Small intestine (tissue), 7 donors: ENCODE measurements at regions not wholly inside any gene's neighbourhood (a gene's known extent, or its start where the extent isn't known, plus 50 kb on each side); places are given as distances from the start of the nearest gene placed in this dataset.

ENCODE experiments used
- DNase-seq, 2 donors: peaks; one replicate each; pipeline versions ENCODE4 v3.0.0 to v3.0.0-alpha.2; 2013
- FAIRE-seq: peaks from 2 replicates; lab custom pipeline; 2012; peaks lifted over from hg19 to GRCh38; lab: Jason Lieb, UNC
- H3K27ac ChIP-seq, 3 donors: one replicate each; pipeline ENCODE4 v1.5.1; 2013; ENCODE audit warnings: low read length in 2 of 3, mild to moderate bottlenecking in 2 of 3, control low read depth in 1 of 3, inconsistent platforms in 1 of 3, low read depth in 1 of 3, moderate library complexity in 1 of 3
- H3K27me3 ChIP-seq, 3 donors: one replicate each; pipeline ENCODE4 v1.6.1; 2013; ENCODE audit warnings: low read length in 3 of 3, inconsistent platforms in 1 of 3; ENCODE audit not compliant: control insufficient read depth in 3 of 3, insufficient read depth in 3 of 3
- H3K36me3 ChIP-seq, 3 donors: one replicate each; pipeline ENCODE4 v1.6.1; 2013; ENCODE audit warnings: low read length in 3 of 3, inconsistent platforms in 1 of 3, low read depth in 1 of 3, mild to moderate bottlenecking in 1 of 3, moderate library complexity in 1 of 3; ENCODE audit not compliant: control insufficient read depth in 3 of 3, insufficient read depth in 2 of 3
- H3K4me1 ChIP-seq, 3 donors: one replicate each; pipeline ENCODE4 v1.6.1; 2013; ENCODE audit warnings: low read length in 2 of 3, inconsistent platforms in 1 of 3, low read depth in 1 of 3, mild to moderate bottlenecking in 1 of 3, moderate library complexity in 1 of 3; ENCODE audit not compliant: control insufficient read depth in 3 of 3, insufficient read depth in 2 of 3
- H3K4me3 ChIP-seq, 3 donors: one replicate each; pipeline ENCODE4 v1.5.1; 2013; ENCODE audit warnings: low read length in 3 of 3, control low read depth in 1 of 3, inconsistent platforms in 1 of 3, low read depth in 1 of 3, mild to moderate bottlenecking in 1 of 3, moderate library complexity in 1 of 3
- H3K9me3 ChIP-seq, 2 donors: one replicate each; pipeline ENCODE4 v1.6.1; 2013; ENCODE audit warnings: low read depth in 1 of 2, low read length in 1 of 2; ENCODE audit not compliant: control insufficient read depth in 2 of 2, insufficient read depth in 1 of 2
- WGBS, 3 donors: extraction: QIAGEN DNeasy Blood & Tissue Kit; methylation state at CpG; one replicate each; pipeline ENCODE4 v1.1.7; 2013; 5-methylcytosine and 5-hydroxymethylcytosine counted together
- donor health status: healthy with polysubstance abuse.
- donor health status: control.
- donor health status: control.
- donor health status: Bipolar disorder and iron deficiency.
- donor health status: healthy.

- no peak overlapping the region for H3K27ac ChIP-seq
- FAIRE-seq (no peak), DNase-seq (peak in 1 of 2 donors; percentile 1)
- H3K27me3 ChIP-seq = peaks cover 0 to 10% (median 0%) of the 10 kb centered on the region in 3 donors
- H3K9me3 ChIP-seq = no peaks in the 10 kb centered on the region
- 48 to 51% (median 49%) methylated on average over 4 of the region's 4 CpGs for WGBS, 3 donors
- H3K4me3 ChIP-seq = no peak overlapping the region
- H3K36me3 ChIP-seq = no peaks in the 10 kb centered on the region
- no peaks in the 10 kb centered on the region for H3K4me1 ChIP-seq
Measured at GRCh38 chr16:22977294-22977697, 163.3 kb downstream of the HS3ST2 start.

GRCh38 chr16:22973522-22973921, 159.6 kb downstream of the HS3ST2 start:
- FAIRE-seq = no peak

GRCh38 chr16:22971346-22971924, 157.5 kb downstream of the HS3ST2 start:
- 76 to 90% (median 86%) methylated on average over 5 of the region's 5 CpGs for WGBS, 3 donors
- peaks cover 0 to 2% (median 0%) of the 10 kb centered on the region in 3 donors for H3K27me3 ChIP-seq
- no peaks in the 10 kb centered on the region for H3K36me3 ChIP-seq
- H3K9me3 ChIP-seq = no peaks in the 10 kb centered on the region
- DNase-seq = no peak
- H3K4me1 ChIP-seq = no peaks in the 10 kb centered on the region
- no peak overlapping the region for H3K27ac ChIP-seq
- H3K4me3 ChIP-seq = no peak overlapping the region
- FAIRE-seq = no peak

More at GRCh38 chr16:22973522-22973921, 159.6 kb downstream of the HS3ST2 start:
- Histone ChIP-seq H3K27me3 (peaks cover 0 to 2% (median 0%) of the 10 kb centered on the region in 3 donors), H3K27ac (no peak overlapping the region), H3K4me1 (no peaks in the 10 kb centered on the region), H3K36me3 (no peaks in the 10 kb centered on the region), H3K4me3 (no peak overlapping the region), H3K9me3 (no peaks in the 10 kb centered on the region)
- DNase-seq = no peak

GRCh38 chr16:22970209-22970865, 156.4 kb downstream of the HS3ST2 start:
- peaks cover 0 to 2% (median 0%) of the 10 kb centered on the region in 3 donors for H3K27me3 ChIP-seq
- H3K4me1 ChIP-seq = no peaks in the 10 kb centered on the region
- no peaks in the 10 kb centered on the region for H3K9me3 ChIP-seq
- WGBS, 3 donors = 46 to 62% (median 47%) methylated on average over 4 of the region's 4 CpGs
- no peak for DNase-seq
- H3K27ac ChIP-seq = no peak overlapping the region
- H3K36me3 ChIP-seq = no peaks in the 10 kb centered on the region
- no peak for FAIRE-seq
- H3K4me3 ChIP-seq = no peak overlapping the region

- DNase-seq (no peak), FAIRE-seq (no peak)
- Histone ChIP-seq H3K27ac (no peak overlapping the region), H3K4me3 (no peak overlapping the region), H3K36me3 (no peaks in the 10 kb centered on the region), H3K27me3 (peaks cover 0 to 2% (median 0%) of the 10 kb centered on the region in 3 donors), H3K4me1 (no peaks in the 10 kb centered on the region), H3K9me3 (no peaks in the 10 kb centered on the region)
- WGBS, 3 donors = 34 to 66% (median 35%) methylated on average over 3 of the region's 3 CpGs
Measured at GRCh38 chr16:22969567-22969966, 155.6 kb downstream of the HS3ST2 start.

GRCh38 chr16:22968931-22969330, 155.0 kb downstream of the HS3ST2 start:
- H3K27me3 ChIP-seq = no peaks in the 10 kb centered on the region
- H3K9me3 ChIP-seq = no peaks in the 10 kb centered on the region
- H3K36me3 ChIP-seq = no peaks in the 10 kb centered on the region
- DNase-seq (no peak), FAIRE-seq (no peak)
- H3K27ac ChIP-seq = no peak overlapping the region
- H3K4me3 ChIP-seq = no peak overlapping the region
- no peaks in the 10 kb centered on the region for H3K4me1 ChIP-seq
- WGBS, 3 donors = 22 to 39% (median 24%) methylated on average over 2 to 3 of the region's 3 CpGs

GRCh38 chr16:22967521-22968095, 153.6 kb downstream of the HS3ST2 start:
- Histone ChIP-seq H3K4me3 (no peak overlapping the region), H3K36me3 (no peaks in the 10 kb centered on the region), H3K9me3 (no peaks in the 10 kb centered on the region), H3K27ac (no peak overlapping the region), H3K27me3 (peaks cover 0 to 2% (median 0%) of the 10 kb centered on the region in 3 donors), H3K4me1 (no peaks in the 10 kb centered on the region)
- DNase-seq (no peak), FAIRE-seq (no peak)
- 32 to 74% (median 47%) methylated on average over 1 of the region's 1 CpG for WGBS, 3 donors
